HL-60 (cell line): ENCODE measurements at regions not wholly inside any gene's neighbourhood (a gene's known extent, or its start where the extent isn't known, plus 50 kb on each side); places are given as distances from the start of the nearest gene placed in this dataset.

Experiments
- DNase-seq, 2 experiments: peaks; one replicate each; pipeline ENCODE4 v3.0.0-alpha.2; 2010 to 2020; ENCODE audit warnings: low read depth in 1 of 2, low spot score in 1 of 2
- H3K27ac ChIP-seq: fragments of 250-450 bp; sonication (Bioruptor Pico); replicated peaks from 2 replicates; pipeline ENCODE4 v1.5.1; 2020; ENCODE audit warnings: mild to moderate bottlenecking, moderate library complexity
- H3K27me3 ChIP-seq: fragments of 250-450 bp; sonication (Bioruptor Pico); 2 replicates; pipeline ENCODE4 v1.5.1; 2021; ENCODE audit warnings: mild to moderate bottlenecking, moderate library complexity; ENCODE audit not compliant: insufficient read depth, poor library complexity, severe bottlenecking
- H3K4me3 ChIP-seq: replicated peaks from 2 replicates; pipeline ENCODE4 v1.5.1; 2011; ENCODE audit warnings: mild to moderate bottlenecking, control low read depth, low read length; ENCODE audit not compliant: insufficient read depth
- CTCF ChIP-seq: IDR thresholded peaks from one replicate; pipeline ENCODE4 v1.5.1; 2011; ENCODE audit warnings: low read length, control low read depth, inconsistent platforms; ENCODE audit not compliant: insufficient read depth
- GABPA ChIP-seq: IDR thresholded peaks from 2 replicates; pipeline ENCODE4 v1.6.1; 2012; ENCODE audit warnings: low read depth
- POLR2AphosphoS5 ChIP-seq: IDR thresholded peaks from 2 replicates; pipeline ENCODE4 v1.6.1; 2012; ENCODE audit warnings: low read depth
- REST ChIP-seq: IDR thresholded peaks from 2 replicates; pipeline ENCODE4 v1.6.1; 2012; ENCODE audit warnings: low read depth; ENCODE audit not compliant: insufficient replicate concordance
- SPI1 ChIP-seq: IDR thresholded peaks from 2 replicates; pipeline ENCODE4 v1.6.1; 2012; ENCODE audit warnings: low read depth, mild to moderate bottlenecking, borderline replicate concordance

DNA sequence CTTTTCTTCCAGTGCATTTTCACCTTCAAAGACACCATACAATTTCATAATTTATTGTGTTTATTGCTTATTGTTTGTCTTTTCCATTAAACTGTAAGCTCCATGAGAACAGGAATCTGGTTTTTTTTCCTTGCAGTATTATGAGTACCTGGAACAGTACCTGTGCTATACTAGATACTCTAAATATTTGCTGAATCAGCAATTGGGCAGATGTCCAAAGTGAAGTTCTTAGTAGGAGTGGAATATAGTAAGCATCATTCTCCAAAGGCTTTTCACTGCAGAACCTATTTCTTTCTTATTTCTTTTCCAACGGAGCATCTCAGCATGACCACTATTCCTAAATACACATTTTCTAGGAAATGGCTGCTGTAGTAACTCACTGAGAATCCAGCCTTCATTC, 269.0 kb upstream of the CCL2 start:
- Histone ChIP-seq H3K27me3 (no peaks in the 10 kb centered on the region), H3K4me3 (no peak overlapping the region), H3K27ac (no peak overlapping the region)
- DNase-seq: no peak
- TF ChIP-seq REST: no peak
- TF ChIP-seq GABPA: no peak
- TF ChIP-seq POLR2AphosphoS5: no peak
- no peak for TF ChIP-seq CTCF
- no peak for TF ChIP-seq SPI1

DNA sequence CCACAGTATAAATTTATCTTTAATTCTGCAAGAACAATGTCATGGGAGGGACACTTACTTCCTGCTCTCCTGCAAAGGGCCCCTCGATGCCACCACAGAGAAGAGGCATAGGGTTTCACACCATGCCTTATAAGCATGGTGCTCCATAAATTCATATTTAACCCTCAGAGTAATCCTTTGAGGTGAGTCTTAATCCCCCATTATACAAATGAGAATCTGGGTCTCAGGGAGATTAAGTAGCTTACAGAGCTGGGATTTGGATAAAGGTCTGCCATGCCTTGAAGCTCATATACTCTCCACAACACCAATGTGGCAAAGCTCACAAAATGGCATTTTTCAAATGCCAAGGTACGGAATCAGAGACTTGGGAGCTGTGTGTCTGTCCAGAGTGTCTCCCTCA, 268.5 kb upstream of the CCL2 start:
- Histone ChIP-seq H3K27ac (no peak overlapping the region), H3K27me3 (no peaks in the 10 kb centered on the region), H3K4me3 (no peak overlapping the region)
- TF ChIP-seq CTCF (no peak), REST (no peak), GABPA (no peak), SPI1 (no peak), POLR2AphosphoS5 (no peak)
- no peak for DNase-seq

- Histone ChIP-seq H3K27me3 (no peaks in the 10 kb centered on the region), H3K27ac (no peak overlapping the region), H3K4me3 (no peak overlapping the region)
- TF ChIP-seq REST (no peak), GABPA (no peak), SPI1 (no peak), CTCF (no peak), POLR2AphosphoS5 (no peak)
- DNase-seq: no peak
Observed at GRCh38 chr17:33987162-33987561, 267.9 kb upstream of the CCL2 start.
